Natural killer cell treated with Interleukin-12 subunit alpha and Interleukin-12 subunit beta and Interleukin-15 and Interleukin-18, amount 100 ng/mL, for 72 hours (primary cell): ENCODE measurements at regions not wholly inside any gene's neighbourhood (a gene's known extent, or its start where the extent isn't known, plus 50 kb on each side); places are given as distances from the start of the nearest gene placed in this dataset.

Experiments used
- ATAC-seq, 2 donors: fragments of 150-1000 bp; cut with Tn5 transposase in 1 of 2; sonication (Bioruptor Pico), chemical (Tn5 transposase) in 1 of 2; 2 replicates each; pipeline ENCODE4 v1.10.0; 2021
- DNase-seq: peaks from one replicate; pipeline ENCODE4 v3.0.0; 2022; ENCODE audit warnings: low spot score
- H3K27ac Mint-ChIP-seq, 2 donors: 1 replicate in 1 of 2; 2 replicates in 1 of 2; pipeline ENCODE4 v1.8.0; 2022; ENCODE audit warnings: mixed read lengths in 2 of 2, mild to moderate bottlenecking in 1 of 2, moderate library complexity in 1 of 2
- H3K27me3 Mint-ChIP-seq, 2 donors: 1 replicate in 1 of 2; 2 replicates in 1 of 2; pipeline ENCODE4 v1.8.0; 2022; ENCODE audit warnings: mixed read lengths in 2 of 2
- H3K36me3 Mint-ChIP-seq: one replicate; pipeline ENCODE4 v1.8.0; 2022; ENCODE audit warnings: mixed read lengths
- H3K4me1 Mint-ChIP-seq, 2 donors: 1 replicate in 1 of 2; 2 replicates in 1 of 2; pipeline ENCODE4 v1.8.0; 2022; ENCODE audit warnings: low read depth in 2 of 2, mixed read lengths in 2 of 2, mild to moderate bottlenecking in 1 of 2
- H3K4me3 Mint-ChIP-seq: one replicate; pipeline ENCODE4 v1.8.0; 2022; ENCODE audit warnings: mixed read lengths
- H3K9me3 Mint-ChIP-seq: 2 replicates; pipeline ENCODE4 v1.8.0; 2022; ENCODE audit warnings: mixed read lengths

- Mint-ChIP-seq H3K27me3 (no peaks in the 10 kb centered on the region), H3K4me1 (no peaks in the 10 kb centered on the region), H3K27ac (no peak overlapping the region), H3K9me3 (peaks cover 14% of the 10 kb centered on the region), H3K36me3 (no peaks in the 10 kb centered on the region), H3K4me3 (no peak overlapping the region)
- no peak for DNase-seq
- ATAC-seq: no peak
Measured at GRCh38 chr2:82289446-82289845, 1984.9 kb upstream of the LRRTM1 start.

GRCh38 chr2:82283075-82283474 lies 1978.5 kb upstream of the LRRTM1 start:
- no peak overlapping the region for H3K27ac Mint-ChIP-seq
- no peaks in the 10 kb centered on the region for H3K36me3 Mint-ChIP-seq
- no peaks in the 10 kb centered on the region for H3K27me3 Mint-ChIP-seq
- H3K9me3 Mint-ChIP-seq: peaks cover 16% of the 10 kb centered on the region
- no peaks in the 10 kb centered on the region for H3K4me1 Mint-ChIP-seq
- no peak for ATAC-seq
- H3K4me3 Mint-ChIP-seq: no peak overlapping the region
- DNase-seq: no peak

- Mint-ChIP-seq H3K36me3 (peaks cover 3% of the 10 kb centered on the region), H3K4me1 (peaks cover 0 to 3% of the 10 kb centered on the region in 2 donors), H3K27me3 (no peaks in the 10 kb centered on the region), H3K4me3 (no peak overlapping the region), H3K9me3 (peaks cover 18% of the 10 kb centered on the region), H3K27ac (no peak overlapping the region)
- DNase-seq (no peak), ATAC-seq (no peak)
Measured at GRCh38 chr2:82282111-82282882, 1977.7 kb upstream of the LRRTM1 start.

DNA sequence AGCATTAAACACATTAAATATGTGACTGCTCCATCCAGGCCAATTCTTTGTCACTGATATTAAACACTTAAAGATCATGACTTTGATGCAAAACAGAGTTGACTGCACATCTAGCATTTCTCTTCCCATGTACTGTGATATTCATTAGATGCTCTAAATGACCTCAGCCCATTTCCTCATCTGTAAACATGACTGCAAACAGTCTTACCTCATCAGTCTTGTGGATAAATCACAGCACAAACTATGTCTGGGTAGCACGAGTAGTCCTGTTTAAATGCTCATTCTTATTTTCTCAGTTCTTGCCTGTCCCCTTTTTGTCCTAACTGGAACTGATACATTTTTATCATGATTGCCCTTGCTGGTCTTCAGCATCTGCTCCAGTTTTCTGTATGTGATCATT lies 1974.8 kb upstream of the LRRTM1 start:
- Mint-ChIP-seq H3K27me3 (no peaks in the 10 kb centered on the region), H3K9me3 (peaks cover 19% of the 10 kb centered on the region), H3K36me3 (peaks cover 7% of the 10 kb centered on the region), H3K27ac (no peak overlapping the region), H3K4me1 (peaks cover 0 to 3% of the 10 kb centered on the region in 2 donors), H3K4me3 (no peak overlapping the region)
- ATAC-seq (no peak), DNase-seq (no peak)

DNA sequence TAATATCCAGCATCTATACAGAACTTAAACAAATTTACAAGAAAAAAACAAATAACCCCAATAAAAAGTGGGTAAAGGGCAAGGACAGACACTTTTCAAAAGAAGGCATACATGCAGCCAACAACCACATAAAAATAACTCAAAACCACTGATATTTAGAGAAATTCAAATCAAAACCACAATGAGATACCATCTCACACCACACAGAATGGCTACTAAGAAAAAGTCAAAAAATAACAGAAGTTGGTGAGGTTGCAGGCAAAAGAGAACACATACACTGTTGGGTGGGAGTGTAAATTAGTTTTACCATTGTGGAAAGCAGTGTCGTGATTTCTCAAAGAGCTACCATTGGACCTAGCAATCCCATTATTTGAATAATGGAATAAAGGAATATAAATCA lies 1973.9 kb upstream of the LRRTM1 start:
- H3K9me3 Mint-ChIP-seq: peaks cover 19% of the 10 kb centered on the region
- H3K4me1 Mint-ChIP-seq: peaks cover 0 to 3% of the 10 kb centered on the region in 2 donors
- H3K36me3 Mint-ChIP-seq: peaks cover 7% of the 10 kb centered on the region
- no peak overlapping the region for H3K27ac Mint-ChIP-seq
- no peak overlapping the region for H3K4me3 Mint-ChIP-seq
- DNase-seq (no peak), ATAC-seq (no peak)
- no peaks in the 10 kb centered on the region for H3K27me3 Mint-ChIP-seq

- Mint-ChIP-seq H3K4me3 (no peak overlapping the region), H3K4me1 (peaks cover 0 to 3% of the 10 kb centered on the region in 2 donors), H3K27ac (no peak overlapping the region), H3K9me3 (peaks cover 19% of the 10 kb centered on the region), H3K36me3 (peaks cover 7% of the 10 kb centered on the region), H3K27me3 (no peaks in the 10 kb centered on the region)
- DNase-seq: no peak
- no peak for ATAC-seq
Measured at GRCh38 chr2:82275599-82275998, 1971.0 kb upstream of the LRRTM1 start.

- H3K4me1 Mint-ChIP-seq: no peaks in the 10 kb centered on the region
- peaks cover 8% of the 10 kb centered on the region for H3K36me3 Mint-ChIP-seq
Measured at GRCh38 chr2:82268446-82268845, 1963.9 kb upstream of the LRRTM1 start.

GRCh38 chr2:82260521-82260920 lies 1956.0 kb upstream of the LRRTM1 start:
- Mint-ChIP-seq H3K36me3 (peaks cover 16% of the 10 kb centered on the region), H3K27ac (no peak overlapping the region), H3K27me3 (no peaks in the 10 kb centered on the region), H3K4me3 (no peak overlapping the region), H3K4me1 (no peaks in the 10 kb centered on the region), H3K9me3 (peaks cover 15% of the 10 kb centered on the region)
- ATAC-seq (no peak), DNase-seq (no peak)

More at GRCh38 chr2:82268446-82268845, 1963.9 kb upstream of the LRRTM1 start:
- Mint-ChIP-seq H3K9me3 (peaks cover 12% of the 10 kb centered on the region), H3K4me3 (no peak overlapping the region), H3K27ac (no peak overlapping the region), H3K27me3 (no peaks in the 10 kb centered on the region)
- ATAC-seq (no peak), DNase-seq (no peak)

- Mint-ChIP-seq H3K9me3 (peaks cover 16% of the 10 kb centered on the region), H3K4me3 (no peak overlapping the region), H3K36me3 (peaks cover 22% of the 10 kb centered on the region), H3K4me1 (no peaks in the 10 kb centered on the region), H3K27ac (no peak overlapping the region), H3K27me3 (no peaks in the 10 kb centered on the region)
- ATAC-seq (no peak), DNase-seq (no peak)
Measured at GRCh38 chr2:82259551-82259950, 1955.0 kb upstream of the LRRTM1 start.

- no peaks in the 10 kb centered on the region for H3K27me3 Mint-ChIP-seq
- no peak overlapping the region for H3K27ac Mint-ChIP-seq
- H3K36me3 Mint-ChIP-seq: peaks cover 32% of the 10 kb centered on the region
- no peaks in the 10 kb centered on the region for H3K4me1 Mint-ChIP-seq
- peaks cover 24% of the 10 kb centered on the region for H3K9me3 Mint-ChIP-seq
- no peak for DNase-seq
- ATAC-seq: no peak
- H3K4me3 Mint-ChIP-seq: no peak overlapping the region
Measured at GRCh38 chr2:82257796-82258555, 1953.4 kb upstream of the LRRTM1 start.

DNA sequence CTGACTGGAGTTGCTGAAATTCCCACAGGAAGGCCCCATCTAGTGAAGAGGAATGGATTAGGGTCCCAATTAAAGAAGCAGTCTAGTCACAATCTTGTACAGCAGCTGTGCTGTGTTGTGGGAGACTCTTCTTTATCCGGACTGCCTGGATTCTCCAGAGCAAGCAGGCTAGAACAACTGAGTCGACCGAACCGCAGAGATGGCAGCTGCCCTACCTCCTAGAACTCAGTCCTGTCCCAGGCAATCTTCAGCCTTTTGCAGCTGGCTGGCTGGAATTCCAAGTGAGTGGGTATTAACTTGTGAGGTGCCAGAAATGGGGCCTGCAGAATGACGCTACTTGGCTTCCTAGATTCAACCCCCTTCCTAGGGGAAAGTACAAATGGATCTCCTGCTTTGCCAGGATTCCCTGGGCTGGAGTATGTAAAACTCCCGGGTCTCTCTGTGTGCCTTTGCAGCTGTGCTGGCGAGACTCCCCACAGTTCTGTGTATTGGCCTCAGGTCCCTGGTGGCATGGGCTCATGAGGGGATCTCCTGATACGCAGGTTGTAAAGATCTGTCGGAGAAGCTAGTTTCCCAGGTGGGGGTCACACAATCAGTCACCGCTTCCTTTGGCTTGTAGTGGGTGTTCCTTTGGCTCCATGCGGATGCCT lies 1952.6 kb upstream of the LRRTM1 start:
- Mint-ChIP-seq H3K4me3 (no peak overlapping the region), H3K27me3 (no peaks in the 10 kb centered on the region), H3K36me3 (peaks cover 32% of the 10 kb centered on the region), H3K27ac (no peak overlapping the region), H3K9me3 (peaks cover 26% of the 10 kb centered on the region), H3K4me1 (no peaks in the 10 kb centered on the region)
- ATAC-seq (no peak), DNase-seq (no peak)

GRCh38 chr2:82256288-82256687 lies 1951.7 kb upstream of the LRRTM1 start:
- Mint-ChIP-seq H3K27me3 (no peaks in the 10 kb centered on the region), H3K27ac (no peak overlapping the region), H3K36me3 (peaks cover 32% of the 10 kb centered on the region), H3K9me3 (peaks cover 31% of the 10 kb centered on the region), H3K4me1 (no peaks in the 10 kb centered on the region), H3K4me3 (no peak overlapping the region)
- DNase-seq: no peak
- ATAC-seq: no peak

DNA sequence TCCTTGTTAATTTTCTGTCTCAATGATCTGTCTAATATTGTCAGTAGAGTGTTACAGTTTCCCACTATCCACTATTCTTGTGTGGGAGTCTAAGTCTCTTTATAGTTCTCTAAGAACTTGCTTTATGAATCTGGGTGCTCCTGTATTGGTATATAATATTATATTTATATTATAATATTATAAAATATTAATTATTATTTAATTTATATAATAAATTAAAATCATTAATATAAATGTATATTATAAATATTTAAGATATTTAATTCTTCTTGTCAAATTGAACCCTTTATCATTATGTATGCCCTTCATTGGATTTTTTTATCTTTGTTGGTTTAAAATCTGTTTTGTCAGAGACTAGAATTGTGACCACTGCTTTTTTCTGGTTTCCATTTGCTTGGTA lies 1950.2 kb upstream of the LRRTM1 start:
- Mint-ChIP-seq H3K27ac (no peak overlapping the region), H3K36me3 (peaks cover 34% of the 10 kb centered on the region), H3K27me3 (no peaks in the 10 kb centered on the region), H3K4me1 (no peaks in the 10 kb centered on the region), H3K9me3 (peaks cover 35% of the 10 kb centered on the region), H3K4me3 (no peak overlapping the region)
- no peak for ATAC-seq
- no peak for DNase-seq

DNA sequence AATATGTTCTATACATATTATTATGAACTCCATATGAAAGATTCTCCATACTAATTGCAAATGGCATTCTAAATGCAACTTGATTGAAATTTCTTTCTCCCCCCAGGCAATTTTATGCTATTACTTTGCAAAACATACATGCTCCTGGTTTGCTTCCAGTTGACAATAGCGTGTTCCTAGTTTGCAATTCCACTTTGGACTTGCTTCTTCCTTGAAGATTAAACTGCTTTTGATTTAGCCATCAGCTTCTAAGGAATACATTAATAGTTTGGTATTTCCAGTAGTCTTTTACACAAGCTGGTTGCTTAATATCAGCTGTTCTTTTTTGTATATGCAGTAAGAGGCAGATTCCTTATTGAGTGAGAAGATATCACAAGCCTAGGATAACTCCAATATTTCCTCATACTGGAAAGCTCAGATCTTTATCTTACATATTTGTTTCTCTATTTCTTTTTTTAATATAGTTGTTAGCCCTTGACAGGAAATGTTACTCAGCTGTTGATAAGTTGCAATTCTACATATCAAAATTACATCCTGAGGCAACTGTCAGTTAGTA lies 1941.7 kb upstream of the LRRTM1 start:
- Mint-ChIP-seq H3K27ac (no peak overlapping the region), H3K4me3 (no peak overlapping the region), H3K27me3 (no peaks in the 10 kb centered on the region), H3K9me3 (peaks cover 21% of the 10 kb centered on the region), H3K36me3 (peaks cover 13% of the 10 kb centered on the region), H3K4me1 (peaks cover 0 to 5% of the 10 kb centered on the region in 2 donors)
- ATAC-seq (no peak), DNase-seq (no peak)
